ENCODE measurements at regions not wholly inside any gene's neighbourhood (a gene's known extent, or its start where the extent isn't known, plus 50 kb on each side); places are given as distances from the start of the nearest gene placed in this dataset.

GRCh38 chr5:113660706-113661250 lies 147.3 kb downstream of the YTHDC2 start:
- no peaks in the 10 kb centered on the region for H3K36me3 Mint-ChIP-seq
- peaks cover 8% of the 10 kb centered on the region for H3K9me3 Mint-ChIP-seq
- no peak for DNase-seq (ENCODE audit: low spot score)
- no peak overlapping the region for H3K4me3 ChIP-seq
- H3K4me1 ChIP-seq = peaks cover 9% of the 10 kb centered on the region
- no peaks in the 10 kb centered on the region for H3F3A ChIP-seq (ENCODE audit: low read depth)
- no peaks in the 10 kb centered on the region for H3K36me3 ChIP-seq
- no peaks in the 10 kb centered on the region for H4K20me1 ChIP-seq (ENCODE audit: low read depth)
- no peak overlapping the region for H3K4me2 ChIP-seq
- H3K27ac Mint-ChIP-seq = no peak overlapping the region
- H3K9ac ChIP-seq = no peak overlapping the region
- H3K79me2 ChIP-seq (ENCODE audit: low read depth) = no peaks in the 10 kb centered on the region
- no peaks in the 10 kb centered on the region for H3K27me3 Mint-ChIP-seq (ENCODE audit: insufficient read depth, low read depth)
- H2AFZ ChIP-seq (replicated peaks) = peak overlapping the region; percentile 59
- H3K9me3 ChIP-seq (ENCODE audit: low read depth) = no peaks in the 10 kb centered on the region
- no peak for TF ChIP-seq EZH2 (IDR thresholded peaks at IDR 0.05)
- no peak for TF ChIP-seq EZH2phosphoT487 (IDR thresholded peaks at IDR 0.05)
- H3K4me1 Mint-ChIP-seq = peaks cover 4% of the 10 kb centered on the region
- no peaks in the 10 kb centered on the region for H3K27me3 ChIP-seq
- H3K27ac ChIP-seq = no peak overlapping the region
- H3K4me3 Mint-ChIP-seq = no peak overlapping the region

GRCh38 chr5:113663879-113664541 lies 150.5 kb downstream of the YTHDC2 start:
- no peaks in the 10 kb centered on the region for H3K36me3 Mint-ChIP-seq
- no peaks in the 10 kb centered on the region for H3K27me3 Mint-ChIP-seq (ENCODE audit: insufficient read depth, low read depth)
- Histone ChIP-seq H3K4me2 (no peak overlapping the region), H3F3A (ENCODE audit: low read depth) (no peaks in the 10 kb centered on the region), H3K4me1 (peaks cover 9% of the 10 kb centered on the region), H3K27ac (no peak overlapping the region), H2AFZ (replicated peaks) (peak overlapping the region; percentile 24), H3K9ac (no peak overlapping the region), H4K20me1 (ENCODE audit: low read depth) (no peaks in the 10 kb centered on the region), H3K4me3 (no peak overlapping the region), H3K36me3 (no peaks in the 10 kb centered on the region), H3K27me3 (no peaks in the 10 kb centered on the region), H3K79me2 (ENCODE audit: low read depth) (no peaks in the 10 kb centered on the region), H3K9me3 (ENCODE audit: low read depth) (no peaks in the 10 kb centered on the region)
- peak; percentile 43 for TF ChIP-seq CTCF (IDR thresholded peaks at IDR 0.05)
- TF ChIP-seq EZH2 (IDR thresholded peaks at IDR 0.05) = no peak
- H3K9me3 Mint-ChIP-seq = peaks cover 15% of the 10 kb centered on the region
- H3K4me3 Mint-ChIP-seq = no peak overlapping the region
- peak; percentile 16 for DNase-seq (ENCODE audit: low spot score)
- H3K27ac Mint-ChIP-seq = no peak overlapping the region
- H3K4me1 Mint-ChIP-seq = peaks cover 4% of the 10 kb centered on the region

- Histone ChIP-seq H3K27me3 (no peaks in the 10 kb centered on the region), H3K4me1 (peaks cover 15% of the 10 kb centered on the region), H4K20me1 (ENCODE audit: low read depth) (no peaks in the 10 kb centered on the region), H3K27ac (no peak overlapping the region), H2AFZ (replicated peaks) (peak overlapping the region; percentile 65), H3F3A (ENCODE audit: low read depth) (no peaks in the 10 kb centered on the region), H3K36me3 (no peaks in the 10 kb centered on the region), H3K4me2 (no peak overlapping the region), H3K79me2 (ENCODE audit: low read depth) (no peaks in the 10 kb centered on the region), H3K4me3 (no peak overlapping the region), H3K9ac (no peak overlapping the region), H3K9me3 (ENCODE audit: low read depth) (no peaks in the 10 kb centered on the region)
- DNase-seq (ENCODE audit: low spot score) = no peak
- Mint-ChIP-seq H3K27ac (no peak overlapping the region), H3K27me3 (ENCODE audit: insufficient read depth, low read depth) (peaks cover 2% of the 10 kb centered on the region), H3K9me3 (peaks cover 25% of the 10 kb centered on the region), H3K4me1 (peaks cover 21% of the 10 kb centered on the region), H3K4me3 (no peak overlapping the region), H3K36me3 (no peaks in the 10 kb centered on the region)
- TF ChIP-seq CTCF (IDR thresholded peaks at IDR 0.05) (no peak), EZH2 (IDR thresholded peaks at IDR 0.05) (no peak), EZH2phosphoT487 (IDR thresholded peaks at IDR 0.05) (no peak)
Measured at GRCh38 chr5:113673041-113673440, 159.5 kb downstream of the YTHDC2 start.

- H3K27ac Mint-ChIP-seq = no peak overlapping the region
- no peak overlapping the region for H3K4me3 Mint-ChIP-seq
- TF ChIP-seq CTCF (IDR thresholded peaks at IDR 0.05) (no peak), EZH2 (IDR thresholded peaks at IDR 0.05) (no peak), EZH2phosphoT487 (IDR thresholded peaks at IDR 0.05) (no peak)
Measured at GRCh38 chr5:113675166-113675565, 161.7 kb downstream of the YTHDC2 start.

More at GRCh38 chr5:113675166-113675565, 161.7 kb downstream of the YTHDC2 start:
- H3K27ac ChIP-seq = no peak overlapping the region
- H3K27me3 Mint-ChIP-seq (ENCODE audit: insufficient read depth, low read depth) = no peaks in the 10 kb centered on the region
- H3K36me3 Mint-ChIP-seq = no peaks in the 10 kb centered on the region
- H3K79me2 ChIP-seq (ENCODE audit: low read depth) = no peaks in the 10 kb centered on the region
- no peak for DNase-seq (ENCODE audit: low spot score)
- no peaks in the 10 kb centered on the region for H3K9me3 ChIP-seq (ENCODE audit: low read depth)
- H3K27me3 ChIP-seq = no peaks in the 10 kb centered on the region
- no peak overlapping the region for H3K9ac ChIP-seq
- peak overlapping the region; percentile 2 for H2AFZ ChIP-seq (replicated peaks)
- no peak overlapping the region for H3K4me2 ChIP-seq
- no peaks in the 10 kb centered on the region for H4K20me1 ChIP-seq (ENCODE audit: low read depth)
- H3K4me1 Mint-ChIP-seq = peaks cover 40% of the 10 kb centered on the region
- H3K4me3 ChIP-seq = no peak overlapping the region
- peaks cover 28% of the 10 kb centered on the region for H3K4me1 ChIP-seq
- peaks cover 11% of the 10 kb centered on the region for H3F3A ChIP-seq (ENCODE audit: low read depth)
- no peaks in the 10 kb centered on the region for H3K36me3 ChIP-seq
- H3K9me3 Mint-ChIP-seq = peaks cover 18% of the 10 kb centered on the region
